ENCODE measurements at regions not wholly inside any gene's neighbourhood (a gene's known extent, or its start where the extent isn't known, plus 50 kb on each side); places are given as distances from the start of the nearest gene placed in this dataset.

GRCh38 chr11:13105237-13105844, 96.2 kb downstream of the RASSF10 start:
- peak; percentile 24 for DNase-seq

- DNase-seq = no peak
These were observed 98.5 kb downstream of the RASSF10 start for GRCh38 chr11:13107544-13108044.

GRCh38 chr11:13108416-13108815, 99.3 kb downstream of the RASSF10 start:
- no peak for DNase-seq

GRCh38 chr11:13109616-13110015, 100.5 kb downstream of the RASSF10 start:
- no peak for DNase-seq

GRCh38 chr11:13110145-13110544, 101.0 kb downstream of the RASSF10 start:
- DNase-seq = no peak

GRCh38 chr11:13110929-13111812, 102.1 kb downstream of the RASSF10 start:
- no peak for DNase-seq

- DNase-seq = no peak
These were observed 102.7 kb downstream of the RASSF10 start for GRCh38 chr11:13111813-13112130.

- DNase-seq = no peak
These were observed 105.7 kb downstream of the RASSF10 start for GRCh38 chr11:13114566-13115379.

GRCh38 chr11:13115380-13115675, 106.2 kb downstream of the RASSF10 start:
- DNase-seq = no peak

GRCh38 chr11:13116491-13116890, 107.4 kb downstream of the RASSF10 start:
- no peak for DNase-seq

GRCh38 chr11:13117344-13117743, 108.2 kb downstream of the RASSF10 start:
- no peak for DNase-seq

GRCh38 chr11:13118194-13118593, 109.1 kb downstream of the RASSF10 start:
- DNase-seq = no peak

- no peak for DNase-seq
These were observed 109.5 kb downstream of the RASSF10 start for GRCh38 chr11:13118650-13119049.

- no peak for DNase-seq
These were observed 110.2 kb downstream of the RASSF10 start for GRCh38 chr11:13119361-13119760.

GRCh38 chr11:13119941-13120520, 110.9 kb downstream of the RASSF10 start:
- no peak for DNase-seq

- DNase-seq = no peak
These were observed 111.6 kb downstream of the RASSF10 start for GRCh38 chr11:13120691-13121090.

GRCh38 chr11:13126430-13126829, 117.3 kb downstream of the RASSF10 start:
- DNase-seq = no peak

GRCh38 chr11:13127161-13127560, 118.0 kb downstream of the RASSF10 start:
- DNase-seq = no peak

GRCh38 chr11:13128354-13128753, 119.2 kb downstream of the RASSF10 start:
- no peak for DNase-seq

GRCh38 chr11:13134066-13134465, 125.0 kb downstream of the RASSF10 start:
- no peak for DNase-seq

GRCh38 chr11:13134886-13135285, 125.8 kb downstream of the RASSF10 start:
- no peak for DNase-seq

GRCh38 chr11:13135385-13136271, 126.5 kb downstream of the RASSF10 start:
- no peak for DNase-seq
